ENCODE measurements at regions not wholly inside any gene's neighbourhood (a gene's known extent, or its start where the extent isn't known, plus 50 kb on each side); places are given as distances from the start of the nearest gene placed in this dataset.

DNA sequence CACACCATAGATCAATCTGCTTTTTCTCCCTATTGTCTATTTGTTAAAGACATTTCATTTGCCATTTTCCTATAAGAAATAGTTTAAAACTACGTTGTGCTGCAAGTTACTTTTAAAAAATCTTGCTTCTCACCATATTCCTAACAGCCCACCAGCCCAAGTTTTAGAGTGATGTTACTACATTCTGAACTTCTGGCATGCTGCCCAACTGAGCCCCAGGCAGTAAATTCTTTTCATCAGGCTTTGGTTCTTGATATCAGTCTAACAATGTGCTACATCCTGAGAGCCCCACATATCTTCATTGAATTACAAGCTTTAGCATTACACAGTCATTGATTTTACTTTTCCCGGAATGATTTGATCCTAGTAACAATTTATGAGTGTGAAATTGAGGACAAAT, 283.8 kb upstream of the IL1RAPL1 start:
- TF ChIP-seq, protein P1, sequence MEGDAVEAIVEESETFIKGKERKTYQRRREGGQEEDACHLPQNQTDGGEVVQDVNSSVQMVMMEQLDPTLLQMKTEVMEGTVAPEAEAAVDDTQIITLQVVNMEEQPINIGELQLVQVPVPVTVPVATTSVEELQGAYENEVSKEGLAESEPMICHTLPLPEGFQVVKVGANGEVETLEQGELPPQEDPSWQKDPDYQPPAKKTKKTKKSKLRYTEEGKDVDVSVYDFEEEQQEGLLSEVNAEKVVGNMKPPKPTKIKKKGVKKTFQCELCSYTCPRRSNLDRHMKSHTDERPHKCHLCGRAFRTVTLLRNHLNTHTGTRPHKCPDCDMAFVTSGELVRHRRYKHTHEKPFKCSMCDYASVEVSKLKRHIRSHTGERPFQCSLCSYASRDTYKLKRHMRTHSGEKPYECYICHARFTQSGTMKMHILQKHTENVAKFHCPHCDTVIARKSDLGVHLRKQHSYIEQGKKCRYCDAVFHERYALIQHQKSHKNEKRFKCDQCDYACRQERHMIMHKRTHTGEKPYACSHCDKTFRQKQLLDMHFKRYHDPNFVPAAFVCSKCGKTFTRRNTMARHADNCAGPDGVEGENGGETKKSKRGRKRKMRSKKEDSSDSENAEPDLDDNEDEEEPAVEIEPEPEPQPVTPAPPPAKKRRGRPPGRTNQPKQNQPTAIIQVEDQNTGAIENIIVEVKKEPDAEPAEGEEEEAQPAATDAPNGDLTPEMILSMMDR (IDR thresholded peaks at IDR 0.05): no peak
- TF ChIP-seq, protein P2, sequence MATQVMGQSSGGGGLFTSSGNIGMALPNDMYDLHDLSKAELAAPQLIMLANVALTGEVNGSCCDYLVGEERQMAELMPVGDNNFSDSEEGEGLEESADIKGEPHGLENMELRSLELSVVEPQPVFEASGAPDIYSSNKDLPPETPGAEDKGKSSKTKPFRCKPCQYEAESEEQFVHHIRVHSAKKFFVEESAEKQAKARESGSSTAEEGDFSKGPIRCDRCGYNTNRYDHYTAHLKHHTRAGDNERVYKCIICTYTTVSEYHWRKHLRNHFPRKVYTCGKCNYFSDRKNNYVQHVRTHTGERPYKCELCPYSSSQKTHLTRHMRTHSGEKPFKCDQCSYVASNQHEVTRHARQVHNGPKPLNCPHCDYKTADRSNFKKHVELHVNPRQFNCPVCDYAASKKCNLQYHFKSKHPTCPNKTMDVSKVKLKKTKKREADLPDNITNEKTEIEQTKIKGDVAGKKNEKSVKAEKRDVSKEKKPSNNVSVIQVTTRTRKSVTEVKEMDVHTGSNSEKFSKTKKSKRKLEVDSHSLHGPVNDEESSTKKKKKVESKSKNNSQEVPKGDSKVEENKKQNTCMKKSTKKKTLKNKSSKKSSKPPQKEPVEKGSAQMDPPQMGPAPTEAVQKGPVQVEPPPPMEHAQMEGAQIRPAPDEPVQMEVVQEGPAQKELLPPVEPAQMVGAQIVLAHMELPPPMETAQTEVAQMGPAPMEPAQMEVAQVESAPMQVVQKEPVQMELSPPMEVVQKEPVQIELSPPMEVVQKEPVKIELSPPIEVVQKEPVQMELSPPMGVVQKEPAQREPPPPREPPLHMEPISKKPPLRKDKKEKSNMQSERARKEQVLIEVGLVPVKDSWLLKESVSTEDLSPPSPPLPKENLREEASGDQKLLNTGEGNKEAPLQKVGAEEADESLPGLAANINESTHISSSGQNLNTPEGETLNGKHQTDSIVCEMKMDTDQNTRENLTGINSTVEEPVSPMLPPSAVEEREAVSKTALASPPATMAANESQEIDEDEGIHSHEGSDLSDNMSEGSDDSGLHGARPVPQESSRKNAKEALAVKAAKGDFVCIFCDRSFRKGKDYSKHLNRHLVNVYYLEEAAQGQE (IDR thresholded peaks at IDR 0.05; ENCODE audit: insufficient read depth in 1 of 2, low read depth in 2 of 2, low read length in 1 of 2): no peak
- TF ChIP-seq POLR2AphosphoS5 (IDR thresholded peaks at IDR 0.05; ENCODE audit: low read depth, low read length) (no peak), SIN3A (IDR thresholded peaks at IDR 0.05; ENCODE audit: borderline replicate concordance, insufficient read depth, low read depth, low read length) (no peak)

Measured in Panc1 (cell line).